GM12873 (cell line): ENCODE measurements at regions not wholly inside any gene's neighbourhood (a gene's known extent, or its start where the extent isn't known, plus 50 kb on each side); places are given as distances from the start of the nearest gene placed in this dataset.

Source experiments
- CTCF ChIP-seq: IDR thresholded peaks from 2 replicates; pipeline ENCODE4 v1.5.1; 2012; ENCODE audit warnings: low read depth, mild to moderate bottlenecking, moderate library complexity, low read length, control low read depth; ENCODE audit not compliant: insufficient read depth; ENCODE audit errors: missing control alignments

GRCh38 chr16:7132465-7132864 is 200.2 kb upstream of the RBFOX1 start:
- no peak for TF ChIP-seq CTCF

- TF ChIP-seq CTCF = no peak
Measured at GRCh38 chr16:7124701-7125100, 207.9 kb upstream of the RBFOX1 start.

GRCh38 chr16:7124242-7124641 is 208.4 kb upstream of the RBFOX1 start:
- no peak for TF ChIP-seq CTCF

GRCh38 chr16:7116734-7117133 is 215.9 kb upstream of the RBFOX1 start:
- TF ChIP-seq CTCF = no peak

- TF ChIP-seq CTCF = no peak
Measured at GRCh38 chr16:7115898-7116297, 216.7 kb upstream of the RBFOX1 start.

GRCh38 chr16:7113949-7114348 is 218.7 kb upstream of the RBFOX1 start:
- no peak for TF ChIP-seq CTCF

- no peak for TF ChIP-seq CTCF
Measured at GRCh38 chr16:7113395-7113794, 219.2 kb upstream of the RBFOX1 start.
